Prostate gland (tissue), 2 donors: ENCODE measurements at regions not wholly inside any gene's neighbourhood (a gene's known extent, or its start where the extent isn't known, plus 50 kb on each side); places are given as distances from the start of the nearest gene placed in this dataset.

ENCODE experiments used
- POLR2A ChIP-seq: fragments of 450-650 bp; IDR thresholded peaks from one replicate; pipeline ENCODE4 v1.6.1; 2016; ENCODE audit warnings: antibody characterized with exemption, mild to moderate bottlenecking
- POLR2AphosphoS5 ChIP-seq: sonication (generic); formaldehyde crosslinking; IDR thresholded peaks from one replicate; pipeline ENCODE4 v1.6.1; 2017; ENCODE audit warnings: antibody characterized with exemption
- TF ChIP-seq, protein P1 (sequence below), 4 experiments: fragments of 200-600 bp in 2 of 4; fragments of 450-650 bp in 2 of 4; sonication (generic) in 2 of 4; IDR thresholded peaks; 1 replicate in 3 of 4; 2 replicates in 1 of 4; pipeline ENCODE4 v1.5.1; 2016 to 2019; ENCODE audit warnings: antibody characterized with exemption in 4 of 4, mild to moderate bottlenecking in 2 of 4, moderate library complexity in 2 of 4

DNA sequence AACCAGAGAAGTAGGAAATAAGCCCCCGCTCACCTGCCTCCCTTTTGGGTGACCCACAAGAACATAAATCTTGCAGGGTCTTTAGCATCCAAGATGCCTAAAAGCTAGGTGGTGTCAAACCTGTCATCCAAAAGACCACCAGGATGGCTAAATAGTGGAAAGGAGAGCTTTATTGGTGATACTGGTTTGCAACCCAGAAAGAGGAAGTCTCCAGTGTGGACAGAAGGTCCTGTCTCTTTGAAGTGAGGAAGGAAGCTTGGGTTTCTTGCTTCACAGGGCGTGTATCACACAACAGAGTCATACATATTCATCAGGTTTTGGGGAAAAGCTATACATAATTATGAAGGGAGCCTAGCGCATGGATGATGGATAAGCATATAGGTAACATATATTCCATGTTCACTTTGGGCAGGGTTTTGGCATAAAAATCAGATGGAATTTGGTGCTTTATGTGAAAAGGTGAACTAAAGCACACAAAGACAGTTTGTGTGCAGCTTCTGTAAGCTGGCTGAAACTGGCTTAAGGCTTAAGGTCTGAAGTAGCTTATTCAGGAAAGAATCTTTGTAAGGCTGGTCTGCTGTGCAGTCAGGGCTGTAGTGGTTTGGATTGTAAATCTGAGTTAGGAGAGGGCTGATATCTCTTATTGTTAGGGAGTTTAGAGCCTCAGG, 68.4 kb upstream of the EPCAM start:
- TF ChIP-seq, protein P1, sequence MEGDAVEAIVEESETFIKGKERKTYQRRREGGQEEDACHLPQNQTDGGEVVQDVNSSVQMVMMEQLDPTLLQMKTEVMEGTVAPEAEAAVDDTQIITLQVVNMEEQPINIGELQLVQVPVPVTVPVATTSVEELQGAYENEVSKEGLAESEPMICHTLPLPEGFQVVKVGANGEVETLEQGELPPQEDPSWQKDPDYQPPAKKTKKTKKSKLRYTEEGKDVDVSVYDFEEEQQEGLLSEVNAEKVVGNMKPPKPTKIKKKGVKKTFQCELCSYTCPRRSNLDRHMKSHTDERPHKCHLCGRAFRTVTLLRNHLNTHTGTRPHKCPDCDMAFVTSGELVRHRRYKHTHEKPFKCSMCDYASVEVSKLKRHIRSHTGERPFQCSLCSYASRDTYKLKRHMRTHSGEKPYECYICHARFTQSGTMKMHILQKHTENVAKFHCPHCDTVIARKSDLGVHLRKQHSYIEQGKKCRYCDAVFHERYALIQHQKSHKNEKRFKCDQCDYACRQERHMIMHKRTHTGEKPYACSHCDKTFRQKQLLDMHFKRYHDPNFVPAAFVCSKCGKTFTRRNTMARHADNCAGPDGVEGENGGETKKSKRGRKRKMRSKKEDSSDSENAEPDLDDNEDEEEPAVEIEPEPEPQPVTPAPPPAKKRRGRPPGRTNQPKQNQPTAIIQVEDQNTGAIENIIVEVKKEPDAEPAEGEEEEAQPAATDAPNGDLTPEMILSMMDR (IDR thresholded peaks at IDR 0.05) = no peak
- TF ChIP-seq POLR2AphosphoS5 (no peak), POLR2A (no peak)
